GM21367 (cell line): ENCODE measurements at regions not wholly inside any gene's neighbourhood (a gene's known extent, or its start where the extent isn't known, plus 50 kb on each side); places are given as distances from the start of the nearest gene placed in this dataset.

Experiments used
- ATAC-seq: cut with Tn5 transposase; IDR thresholded peaks from one replicate; pipeline ENCODE4 v1.9.1; 2021; ENCODE audit not compliant: unreplicated experiment

DNA sequence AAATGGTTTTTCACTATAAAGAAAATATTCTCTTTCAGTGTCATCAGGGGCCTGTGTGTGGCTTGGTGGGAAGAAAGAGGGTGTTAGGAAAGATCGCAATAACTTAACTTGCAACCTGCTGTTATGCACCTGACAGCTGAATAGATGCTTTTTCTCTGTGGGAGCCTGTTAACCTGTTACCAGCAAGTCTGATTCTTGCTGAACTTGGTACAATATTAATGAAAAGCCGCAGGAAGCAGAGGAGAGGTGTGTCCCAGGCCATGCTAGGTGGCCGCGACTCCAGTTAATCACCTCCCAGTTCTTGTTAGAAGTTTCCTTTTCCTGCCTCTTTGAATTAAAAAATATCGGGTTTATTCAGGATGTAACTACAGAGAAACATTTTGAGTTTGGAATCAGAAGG is 494.8 kb upstream of the AGA start:
- ATAC-seq: no peak

DNA sequence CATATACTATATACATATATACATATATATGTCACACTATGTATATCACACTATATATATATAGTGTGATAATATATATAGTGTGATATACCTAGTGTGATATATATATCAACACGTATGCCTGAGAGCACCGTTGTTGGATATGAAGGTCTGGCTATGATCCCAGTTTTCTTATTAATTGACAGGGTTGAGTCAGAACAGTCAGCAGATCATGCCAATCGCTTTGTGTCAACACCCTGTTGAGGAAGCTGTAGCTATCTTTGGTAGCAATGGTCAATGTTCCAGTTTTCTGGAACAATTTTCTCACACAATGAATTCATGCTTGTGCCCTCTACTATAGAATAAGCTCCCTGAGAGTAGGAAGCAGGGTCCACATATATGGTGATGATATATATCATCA is 496.0 kb upstream of the AGA start:
- ATAC-seq: no peak

DNA sequence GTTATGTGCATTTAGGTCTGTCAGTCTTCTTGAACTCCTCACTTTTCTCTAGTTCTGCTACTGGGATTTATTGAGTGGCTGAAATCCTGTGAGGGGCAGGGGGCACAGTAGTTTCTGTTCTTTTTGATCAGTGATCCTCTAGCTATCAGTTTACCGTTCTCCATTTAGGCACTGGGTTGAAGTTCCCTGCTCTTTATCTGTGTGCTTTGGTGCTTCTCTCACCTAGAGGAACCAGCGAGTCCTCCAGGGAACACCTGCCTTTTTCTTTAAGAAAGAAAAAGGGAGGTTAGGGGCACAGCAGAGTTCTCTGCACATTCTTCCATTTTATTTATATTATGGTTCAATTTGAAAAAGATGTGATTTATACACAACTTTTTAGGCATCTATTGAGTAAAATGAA is 503.0 kb upstream of the AGA start:
- ATAC-seq: no peak

DNA sequence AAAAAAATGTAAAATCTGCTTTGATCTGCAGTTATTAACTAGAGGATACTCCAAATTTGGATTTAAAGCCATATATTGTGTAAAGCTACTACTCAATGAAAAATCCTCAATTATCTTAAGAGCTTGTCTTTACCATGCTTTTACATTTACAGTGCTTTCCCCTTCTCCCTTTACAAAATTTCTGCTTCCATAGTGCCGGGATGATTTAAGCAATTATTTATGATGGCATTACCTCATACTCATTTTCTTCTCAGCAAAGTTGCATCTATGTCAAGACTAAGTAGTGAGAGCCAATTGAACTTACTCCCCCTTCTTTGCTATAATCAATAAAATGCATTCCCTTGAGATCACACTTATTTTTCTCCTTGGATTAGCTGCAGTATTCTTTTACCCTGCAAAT is 505.4 kb upstream of the AGA start:
- ATAC-seq: no peak

DNA sequence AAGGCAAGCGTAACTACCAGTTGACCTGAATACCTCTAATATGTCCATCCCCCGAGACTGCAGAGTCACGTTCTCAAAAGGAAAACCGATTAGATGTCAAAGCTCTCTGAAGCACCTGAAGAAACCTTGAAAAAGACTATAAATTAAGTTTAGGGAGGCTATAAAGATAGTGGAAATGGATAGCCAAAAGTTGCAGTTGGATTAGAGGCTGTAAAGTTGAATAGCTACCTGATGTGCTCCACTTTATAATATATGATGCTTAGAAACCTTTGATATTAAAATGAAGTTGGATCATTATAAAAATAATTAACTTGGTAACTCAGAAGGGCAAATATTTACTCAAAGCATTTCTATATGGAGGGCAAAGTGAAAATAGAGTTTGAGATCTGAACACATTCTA is 506.6 kb upstream of the AGA start:
- ATAC-seq: no peak

DNA sequence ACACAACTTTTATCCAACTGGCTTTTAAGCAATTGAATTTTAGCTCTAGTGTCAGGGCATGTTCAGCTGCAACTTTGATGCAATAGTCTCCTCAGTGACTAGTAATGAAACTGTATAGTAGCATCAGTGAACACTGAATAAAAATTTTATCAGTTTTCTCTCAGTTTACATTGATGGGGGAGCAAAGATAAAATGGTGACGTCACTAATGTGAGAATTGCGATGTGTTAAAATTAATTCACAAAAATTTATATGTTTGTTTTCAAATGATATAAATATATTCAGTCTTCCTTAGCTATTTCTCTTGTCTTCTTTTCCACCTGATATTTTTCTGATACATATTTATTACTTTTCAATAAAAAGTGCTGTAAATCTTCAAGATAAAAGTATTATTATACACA is 508.8 kb upstream of the AGA start:
- no peak for ATAC-seq

DNA sequence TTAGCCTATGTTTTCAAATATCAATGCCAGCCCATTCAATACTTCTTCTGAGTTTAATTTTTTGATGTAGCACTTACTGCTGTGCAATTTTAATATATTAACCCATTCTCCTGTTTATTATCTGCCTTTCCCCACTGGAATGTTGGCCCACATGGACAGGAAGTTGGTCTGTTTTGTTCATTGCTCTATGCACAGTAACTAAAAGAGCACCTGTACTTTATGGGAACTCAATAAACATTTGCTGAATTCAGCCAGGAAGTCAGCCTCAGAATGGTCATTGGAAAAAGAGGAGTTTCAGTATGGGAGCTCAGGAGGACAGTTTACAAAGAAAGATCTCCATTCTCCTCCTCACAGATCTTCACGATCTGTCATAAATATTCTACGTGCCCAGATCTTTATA is 510.5 kb upstream of the AGA start:
- ATAC-seq: no peak

DNA sequence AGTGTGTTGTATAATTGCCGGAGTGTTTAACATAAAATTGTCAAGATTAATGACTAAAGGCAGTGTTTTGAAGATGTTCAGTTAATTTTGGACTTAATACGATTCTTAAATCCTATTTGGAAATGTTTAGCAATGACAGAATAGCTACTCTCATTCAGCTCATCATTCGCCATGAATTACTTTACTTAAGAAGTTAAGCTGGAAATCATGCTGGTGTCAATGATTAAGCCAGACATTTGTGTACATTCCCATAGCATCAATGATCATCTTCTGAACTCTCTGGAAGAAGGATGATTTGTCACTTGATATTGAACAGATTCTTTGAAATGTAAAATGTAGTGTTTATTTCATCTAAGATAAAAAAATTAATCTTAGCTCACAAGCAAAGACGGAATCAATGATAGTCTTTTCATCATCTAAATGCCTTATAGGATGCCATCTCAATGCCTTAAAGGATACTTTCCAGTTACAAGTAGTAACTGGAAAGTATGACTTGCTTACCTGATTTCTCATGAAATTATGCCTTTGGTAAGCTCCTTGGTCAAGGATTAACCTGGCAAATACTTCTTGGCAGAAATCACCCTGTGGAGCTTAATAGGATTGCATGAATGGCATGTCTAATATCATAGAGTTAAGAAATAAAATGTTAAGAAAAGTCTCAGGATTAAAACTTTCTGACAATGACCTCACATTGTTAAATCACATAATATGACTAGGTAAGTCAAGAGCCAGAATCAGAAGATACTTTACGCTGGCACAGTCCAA is 515.5 kb upstream of the AGA start:
- no peak for ATAC-seq

DNA sequence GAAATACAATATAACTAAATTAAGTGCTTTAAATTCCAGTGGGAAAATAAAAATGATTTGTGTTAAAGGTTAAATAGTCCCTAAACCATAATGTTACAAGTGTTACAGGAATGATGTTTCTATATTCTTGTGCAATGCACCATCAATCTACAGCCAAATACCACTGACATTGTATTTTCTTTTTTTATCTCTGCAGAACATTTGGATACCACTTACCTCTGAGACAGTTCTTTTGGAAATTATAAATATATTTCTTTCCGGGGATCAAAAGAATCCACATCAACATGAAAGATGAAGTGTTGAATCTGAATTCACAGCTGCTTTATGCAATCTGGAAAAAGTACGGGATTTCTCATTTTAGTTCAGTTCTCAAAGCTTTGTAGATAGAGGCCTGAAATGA is 518.3 kb upstream of the AGA start:
- ATAC-seq: no peak

DNA sequence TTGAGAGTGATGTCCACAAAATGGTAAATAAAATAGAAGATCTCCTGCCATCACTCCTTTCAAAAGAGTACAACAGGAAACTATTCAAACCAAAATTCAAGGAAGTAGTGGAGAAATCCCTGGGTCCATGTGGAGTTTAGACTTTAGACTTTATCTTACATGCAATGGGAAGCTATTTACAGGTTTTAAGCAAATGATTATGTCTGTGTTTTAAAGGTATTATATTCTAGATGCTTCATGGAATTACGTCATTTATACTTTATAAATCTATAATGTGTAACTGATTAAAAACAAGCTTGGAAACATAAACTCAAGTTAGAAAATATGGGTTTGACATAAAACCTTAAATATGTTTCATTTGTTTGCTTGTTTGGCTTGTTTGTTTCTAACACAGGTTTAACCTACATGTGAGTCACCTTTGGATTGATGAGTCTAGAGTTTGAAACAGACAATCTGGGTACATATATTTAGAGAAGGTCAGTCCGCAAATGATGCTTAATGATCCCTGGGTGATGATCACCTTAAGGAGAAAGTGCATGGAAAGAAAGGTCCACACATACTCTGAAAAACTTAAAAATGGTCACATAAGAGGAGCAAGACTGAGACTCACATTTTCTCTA is 519.6 kb upstream of the AGA start:
- no peak for ATAC-seq

DNA sequence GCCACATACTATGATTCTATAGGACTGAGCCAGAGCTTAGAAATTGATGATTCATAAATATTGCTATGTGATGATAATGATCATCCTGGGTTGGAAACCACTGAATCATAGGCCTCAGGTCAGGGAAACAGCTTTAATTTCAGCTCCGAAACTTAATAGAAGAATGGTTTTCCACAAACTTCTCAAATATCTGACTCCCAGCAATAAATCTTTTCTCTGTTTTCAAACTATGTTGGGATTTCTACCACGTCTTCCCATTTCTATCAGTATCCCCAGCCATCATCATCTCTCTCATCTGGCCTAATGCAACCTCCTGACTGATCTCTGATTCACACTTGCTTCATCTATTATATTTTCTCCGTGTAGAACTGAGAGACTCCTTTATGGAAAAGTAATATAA is 521.8 kb upstream of the AGA start:
- ATAC-seq: no peak

DNA sequence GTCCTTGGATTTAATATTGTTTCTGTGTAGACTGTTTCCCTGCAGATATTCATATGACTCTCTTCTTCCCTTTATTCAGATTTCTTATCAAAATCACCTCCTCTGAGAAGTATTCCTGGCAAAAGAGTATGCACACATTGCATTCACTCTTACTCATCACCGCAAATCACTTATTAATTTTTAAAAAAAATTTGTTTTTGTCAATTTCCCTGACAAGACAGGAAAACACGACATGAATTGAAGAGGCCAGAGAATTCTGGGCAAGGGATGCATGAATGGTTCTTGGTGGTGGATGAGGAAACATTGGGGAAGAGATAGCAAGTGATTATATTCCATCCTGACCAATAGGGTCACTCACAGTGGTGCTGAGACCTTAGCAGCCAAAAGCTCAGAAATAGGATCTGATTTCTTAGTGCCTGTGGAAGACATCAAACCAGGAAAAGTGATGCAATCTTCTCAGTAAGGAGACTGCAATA is 522.5 kb upstream of the AGA start:
- ATAC-seq: no peak

DNA sequence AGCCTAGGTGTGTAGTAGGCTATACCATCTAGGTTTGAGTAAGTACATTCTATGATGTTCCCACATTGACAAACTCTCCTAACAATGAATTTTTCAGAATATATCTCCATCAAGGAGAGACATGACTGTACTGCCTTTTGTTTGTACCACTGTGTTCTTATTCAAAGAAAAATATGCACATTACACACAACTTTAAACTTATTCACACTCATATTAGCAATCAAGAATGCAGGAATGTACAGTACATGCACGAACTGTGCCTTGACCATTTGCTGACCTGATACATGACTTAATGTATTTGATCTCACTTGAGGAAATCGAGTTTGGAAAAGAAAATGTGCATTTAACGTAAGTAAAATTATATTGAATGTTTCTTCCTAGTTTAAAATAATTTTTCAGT is 525.1 kb upstream of the AGA start:
- ATAC-seq: no peak

DNA sequence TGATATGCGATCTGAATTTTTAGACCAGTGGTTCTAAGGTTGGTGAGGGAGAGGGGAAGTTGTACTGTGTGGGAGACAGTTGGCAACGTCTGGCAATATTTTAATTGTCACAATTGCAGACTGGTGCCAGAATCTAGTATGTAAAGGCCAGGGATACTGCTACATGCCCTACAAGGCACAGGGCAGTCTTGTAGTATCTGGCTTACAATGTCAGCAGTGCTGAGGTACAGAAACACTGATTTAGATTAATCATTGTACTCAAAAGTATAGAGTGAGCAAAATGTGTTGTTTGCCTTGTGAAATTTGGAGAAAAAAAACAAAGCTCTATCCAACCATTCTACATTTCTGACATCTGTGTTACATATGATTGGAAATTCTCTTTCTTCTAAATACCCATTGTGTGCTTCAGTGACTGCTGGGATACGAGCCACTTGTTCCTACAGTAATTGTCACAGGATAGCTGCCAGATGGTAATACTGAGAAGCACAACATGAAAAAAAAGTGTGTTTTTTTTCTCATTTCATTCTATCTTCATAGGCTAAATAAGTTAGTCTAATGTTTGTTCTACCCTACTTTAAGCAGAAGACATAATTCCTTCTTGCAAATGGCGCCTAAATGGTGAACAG is 526.7 kb upstream of the AGA start:
- no peak for ATAC-seq

DNA sequence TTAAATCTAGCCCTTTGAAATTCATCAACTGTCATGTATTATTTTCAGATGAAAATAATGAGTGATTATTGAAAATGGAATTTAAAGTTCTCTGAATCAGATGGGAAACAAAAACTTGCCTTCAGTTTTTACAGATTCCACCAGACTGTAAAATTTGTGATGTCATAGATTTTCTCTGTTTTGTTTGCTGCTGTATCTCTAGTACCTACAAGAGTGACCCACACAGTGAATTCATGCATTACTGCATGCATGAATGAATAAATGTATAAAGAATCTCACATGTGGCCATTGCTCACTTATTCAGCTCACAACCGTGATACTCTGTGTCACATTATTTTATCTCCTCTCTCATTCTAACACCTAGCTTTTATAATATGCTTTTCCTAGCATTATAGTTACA is 532.2 kb upstream of the AGA start:
- ATAC-seq: no peak

DNA sequence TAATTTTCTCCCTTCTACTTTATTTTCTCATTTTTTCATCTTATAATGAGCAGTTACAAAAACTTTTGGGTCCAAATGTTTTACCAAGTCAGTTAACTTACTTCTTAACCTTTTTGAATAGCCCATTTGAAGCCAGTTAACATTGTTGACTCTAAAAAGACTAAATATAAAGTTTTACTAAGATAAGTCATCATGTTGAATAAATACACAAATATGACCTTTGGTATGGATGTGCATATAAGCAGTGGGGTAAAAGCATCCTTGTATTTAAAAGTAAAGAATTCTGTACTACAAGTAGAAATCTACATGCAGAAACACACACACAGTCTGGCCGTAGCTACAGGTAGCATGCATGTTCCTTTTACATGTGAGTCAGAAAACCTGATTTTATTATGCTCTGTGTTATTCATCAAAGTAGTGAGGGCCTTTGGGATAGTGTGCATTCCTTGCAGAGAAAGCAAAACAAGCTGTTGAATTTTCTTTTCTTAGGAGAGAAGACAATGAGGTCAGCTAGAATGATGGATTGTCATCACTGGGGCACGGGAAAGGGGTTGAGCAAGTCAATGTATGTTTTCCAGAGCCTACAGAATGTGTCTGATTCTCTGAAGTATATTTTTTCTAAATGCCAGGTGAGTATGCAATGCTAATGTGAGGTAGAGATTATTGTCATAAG is 533.2 kb upstream of the AGA start:
- ATAC-seq: no peak

DNA sequence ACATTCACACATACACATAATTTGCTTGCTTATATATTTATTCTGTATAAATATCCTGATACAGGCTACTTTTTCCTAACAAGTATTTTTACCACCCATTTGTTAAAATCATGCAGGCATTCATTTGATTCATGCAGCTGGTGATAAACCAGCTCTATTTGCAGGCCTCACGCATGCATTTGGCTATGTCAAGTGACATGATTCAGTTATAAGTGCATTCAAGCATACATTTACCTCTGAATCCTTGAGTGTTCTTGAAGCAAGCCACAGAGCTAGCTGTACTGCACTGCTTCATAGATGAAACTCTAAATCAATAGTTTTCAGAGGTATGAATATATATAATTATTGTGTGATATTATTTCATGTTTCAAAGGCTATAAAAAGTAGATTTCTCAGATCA is 544.0 kb upstream of the AGA start:
- no peak for ATAC-seq

DNA sequence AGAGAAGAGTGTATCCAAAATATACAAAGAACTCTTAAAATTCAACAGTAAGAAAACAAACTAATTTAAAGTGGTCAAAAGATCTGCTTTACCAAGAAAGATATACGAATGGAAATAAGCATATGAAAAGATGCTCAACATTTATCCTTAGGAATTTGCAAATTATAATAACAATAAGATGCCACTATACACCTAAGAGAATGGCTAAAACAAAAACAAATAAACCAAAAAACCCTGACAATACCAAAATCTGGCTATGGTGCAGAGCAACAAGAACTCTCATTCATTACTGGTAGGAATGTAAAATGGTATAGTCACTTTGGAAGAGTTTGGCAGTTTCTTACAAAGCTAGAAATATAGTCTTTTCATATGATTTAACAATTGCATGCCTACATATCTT is 545.7 kb upstream of the AGA start:
- no peak for ATAC-seq

DNA sequence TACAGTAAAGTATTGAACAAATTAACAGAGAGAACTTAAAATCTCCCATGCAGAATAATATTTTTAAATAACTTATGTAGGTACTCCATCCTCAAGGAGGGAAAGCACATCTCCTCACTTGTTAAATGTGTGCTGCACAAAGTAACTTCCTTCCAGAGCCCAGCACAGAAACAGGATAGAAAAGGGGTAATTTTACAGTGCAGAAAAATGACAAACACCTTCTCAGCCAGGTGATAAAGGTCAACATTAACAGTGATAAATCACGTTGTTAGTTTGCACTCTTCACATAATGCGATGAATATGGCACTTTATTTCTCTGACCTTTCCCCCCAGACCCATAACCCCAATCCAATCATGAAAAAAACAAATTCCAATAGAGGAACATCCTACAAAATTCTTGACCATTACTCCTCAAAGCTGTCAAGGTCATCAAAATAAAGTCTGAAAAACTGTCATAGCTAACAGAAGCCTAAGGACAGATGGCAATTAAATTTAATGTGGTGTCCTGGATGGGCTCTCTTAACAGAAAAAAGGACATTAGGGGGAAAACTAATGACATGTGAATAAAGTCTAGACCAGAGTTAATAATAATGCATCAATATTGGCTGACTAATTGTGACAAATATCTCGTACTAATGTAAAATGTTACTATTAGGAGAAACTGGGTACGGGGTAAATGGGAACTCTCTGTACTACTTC is 547.4 kb upstream of the AGA start:
- ATAC-seq: no peak

DNA sequence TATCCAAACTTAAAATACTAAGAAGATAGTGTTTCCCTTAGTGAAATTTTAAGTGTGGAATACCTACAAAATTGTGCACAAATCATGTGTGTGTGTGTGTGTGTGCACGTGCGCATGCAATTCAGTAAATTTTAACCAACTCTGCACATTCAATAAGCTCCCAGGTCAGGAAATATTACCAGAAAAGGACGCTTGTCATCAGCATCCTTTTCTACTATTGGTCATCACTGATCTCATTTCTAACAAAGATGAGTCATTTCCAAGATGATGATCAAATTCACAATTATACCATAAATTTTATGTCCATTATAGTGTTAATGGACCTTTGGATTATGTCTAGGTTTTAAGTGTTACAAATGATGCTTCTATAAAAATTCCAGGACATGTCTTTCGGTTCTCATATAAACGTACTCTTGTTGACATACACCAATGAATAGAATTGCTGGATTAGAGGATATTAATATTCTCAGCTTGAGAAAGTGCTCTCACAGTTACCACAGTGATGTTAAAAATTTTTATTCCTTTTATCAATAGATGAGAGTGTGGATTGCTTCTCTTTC is 560.9 kb upstream of the AGA start:
- ATAC-seq: no peak

DNA sequence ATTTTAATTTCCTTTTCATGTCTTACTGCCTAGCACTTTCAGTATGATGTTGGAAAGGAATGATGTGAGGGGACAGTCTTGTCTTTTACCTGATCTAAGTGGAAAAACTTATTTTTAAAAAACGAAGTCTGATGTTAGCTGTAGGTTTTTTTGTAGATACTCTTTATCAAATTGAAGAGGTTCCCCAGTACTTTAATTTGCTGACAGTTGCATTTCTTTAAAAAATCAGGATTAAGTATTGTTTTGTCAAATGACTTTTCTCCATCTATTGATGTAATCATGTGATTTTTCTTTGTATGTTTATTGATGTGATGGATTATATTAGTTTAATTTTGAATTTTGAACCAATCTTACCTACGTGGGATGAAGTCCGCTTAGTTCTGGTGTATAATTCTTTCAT is 568.4 kb upstream of the AGA start:
- no peak for ATAC-seq
